ENCODE measurements at regions not wholly inside any gene's neighbourhood (a gene's known extent, or its start where the extent isn't known, plus 50 kb on each side); places are given as distances from the start of the nearest gene placed in this dataset.

DNA sequence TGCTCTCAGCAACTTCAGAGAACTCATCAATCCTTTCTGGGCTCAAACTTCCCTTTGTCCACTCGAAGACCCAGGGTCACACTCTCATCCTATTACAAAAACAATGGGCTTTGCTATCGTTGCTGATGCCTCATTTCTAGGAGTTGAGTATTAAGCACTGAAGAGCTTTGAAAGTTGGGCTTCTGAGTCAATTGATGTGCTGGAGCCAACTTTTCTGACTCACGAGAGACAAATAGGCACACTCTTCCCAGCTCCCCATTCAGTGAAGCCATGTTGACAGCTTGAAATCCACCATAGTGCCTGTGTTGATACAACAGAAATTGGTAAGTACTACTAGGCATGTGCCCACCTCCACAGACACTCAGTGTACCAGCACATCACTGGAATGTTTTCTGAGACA is 97.5 kb upstream of the PRSS58 start:
- TF ChIP-seq CTCF (conservative IDR thresholded peaks at IDR 0.05 in 1 of 2, IDR thresholded peaks at IDR 0.05 in 1 of 2; ENCODE audit: low read depth in 1 of 2, low read length in 2 of 2) (no peak), EZH2 (IDR thresholded peaks at IDR 0.05; ENCODE audit: low read length, missing control alignments) (no peak)
